ENCODE measurements at regions not wholly inside any gene's neighbourhood (a gene's known extent, or its start where the extent isn't known, plus 50 kb on each side); places are given as distances from the start of the nearest gene placed in this dataset.

GRCh38 chr10:124249812-124250432, 156.5 kb upstream of the CHST15 start:
- TF ChIP-seq CTCF (IDR thresholded peaks at IDR 0.05) = no peak
- Histone ChIP-seq H3K4me3 (ENCODE audit: low read length) (no peak overlapping the region), H3K9me3 (ENCODE audit: control insufficient read depth, insufficient read depth, low read length) (no peaks in the 10 kb centered on the region), H3K4me1 (ENCODE audit: control insufficient read depth, insufficient read depth, low read length) (peaks cover 5% of the 10 kb centered on the region), H3K36me3 (ENCODE audit: control insufficient read depth, insufficient read depth, low read length) (no peaks in the 10 kb centered on the region), H3K27ac (ENCODE audit: low read length) (no peak overlapping the region), H3K27me3 (ENCODE audit: control insufficient read depth, insufficient read depth, low read length) (no peaks in the 10 kb centered on the region)
- Mint-ChIP-seq H3K27me3 (ENCODE audit: low read depth in 2 of 2) (peaks cover 3 to 5% of the 10 kb centered on the region in 2 donors), H3K9me3 (no peaks in the 10 kb centered on the region), H3K27ac (no peak overlapping the region), H3K36me3 (no peaks in the 10 kb centered on the region), H3K4me1 (peaks cover 0 to 5% of the 10 kb centered on the region in 2 donors), H3K4me3 (no peak overlapping the region)
- ATAC-seq (no peak), DNase-seq (no peak)
- WGBS (ENCODE audit: insufficient coverage) = 83% methylated on average over 8 of the region's 8 CpGs
- intact Hi-C loops (cut with micrococcal nuclease) = no loop called here

DNA sequence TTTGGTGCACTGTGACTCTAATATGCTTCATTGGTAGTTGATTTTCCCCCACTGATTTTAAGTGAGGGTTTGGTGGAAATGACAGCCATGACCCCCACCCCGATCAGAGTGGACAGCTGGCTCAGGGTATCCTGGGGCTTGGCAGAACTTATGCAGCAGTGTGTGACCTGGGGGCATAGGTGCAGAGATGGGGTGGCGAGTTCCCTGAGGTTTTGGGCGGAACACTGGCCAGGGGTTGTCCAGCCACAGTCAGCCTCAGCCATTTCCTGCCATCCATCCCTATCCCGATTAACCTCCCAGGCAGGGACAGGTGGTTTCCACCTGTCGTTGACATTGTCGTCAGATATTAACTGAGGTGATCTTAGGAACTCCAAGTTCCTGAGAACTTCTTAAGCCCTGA, 155.8 kb upstream of the CHST15 start:
- TF ChIP-seq CTCF (IDR thresholded peaks at IDR 0.05) = no peak
- H3K27ac Mint-ChIP-seq = no peak overlapping the region
- peaks cover 3 to 5% of the 10 kb centered on the region in 2 donors for H3K27me3 Mint-ChIP-seq (ENCODE audit: low read depth in 2 of 2)
- Histone ChIP-seq H3K4me1 (ENCODE audit: control insufficient read depth, insufficient read depth, low read length) (peaks cover 5% of the 10 kb centered on the region), H3K4me3 (ENCODE audit: low read length) (no peak overlapping the region), H3K9me3 (ENCODE audit: control insufficient read depth, insufficient read depth, low read length) (no peaks in the 10 kb centered on the region), H3K36me3 (ENCODE audit: control insufficient read depth, insufficient read depth, low read length) (no peaks in the 10 kb centered on the region), H3K27ac (ENCODE audit: low read length) (no peak overlapping the region), H3K27me3 (ENCODE audit: control insufficient read depth, insufficient read depth, low read length) (no peaks in the 10 kb centered on the region)
- WGBS (ENCODE audit: insufficient coverage) = 84% methylated on average over 6 of the region's 6 CpGs
- DNase-seq (no peak), ATAC-seq (no peak)
- intact Hi-C loops (cut with micrococcal nuclease) = no loop called here
- no peaks in the 10 kb centered on the region for H3K9me3 Mint-ChIP-seq
- peaks cover 0 to 5% of the 10 kb centered on the region in 2 donors for H3K4me1 Mint-ChIP-seq
- H3K4me3 Mint-ChIP-seq = no peak overlapping the region
- H3K36me3 Mint-ChIP-seq = no peaks in the 10 kb centered on the region

GRCh38 chr10:124248056-124249045, 155.0 kb upstream of the CHST15 start:
- Histone ChIP-seq H3K9me3 (ENCODE audit: control insufficient read depth, insufficient read depth, low read length) (no peaks in the 10 kb centered on the region), H3K4me3 (ENCODE audit: low read length) (no peak overlapping the region), H3K27ac (ENCODE audit: low read length) (no peak overlapping the region), H3K27me3 (ENCODE audit: control insufficient read depth, insufficient read depth, low read length) (no peaks in the 10 kb centered on the region), H3K36me3 (ENCODE audit: control insufficient read depth, insufficient read depth, low read length) (no peaks in the 10 kb centered on the region), H3K4me1 (ENCODE audit: control insufficient read depth, insufficient read depth, low read length) (peaks cover 5% of the 10 kb centered on the region)
- intact Hi-C loops (cut with micrococcal nuclease) = no loop called here
- H3K9me3 Mint-ChIP-seq = no peaks in the 10 kb centered on the region
- no peak for DNase-seq
- no peak for ATAC-seq
- H3K27me3 Mint-ChIP-seq (ENCODE audit: low read depth in 2 of 2) = peaks cover 3 to 5% of the 10 kb centered on the region in 2 donors
- H3K4me1 Mint-ChIP-seq = peaks cover 0 to 5% of the 10 kb centered on the region in 2 donors
- H3K27ac Mint-ChIP-seq = no peak overlapping the region
- no peaks in the 10 kb centered on the region for H3K36me3 Mint-ChIP-seq
- TF ChIP-seq CTCF (IDR thresholded peaks at IDR 0.05) = no peak
- WGBS (ENCODE audit: insufficient coverage) = 90% methylated on average over 17 of the region's 18 CpGs
- no peak overlapping the region for H3K4me3 Mint-ChIP-seq
